HG02885 (cell line): ENCODE measurements at regions not wholly inside any gene's neighbourhood (a gene's known extent, or its start where the extent isn't known, plus 50 kb on each side); places are given as distances from the start of the nearest gene placed in this dataset.
"Not testable (repeated sequence)": the region's sequence is repeated elsewhere in the genome, so short reads cannot be mapped to it uniquely, and the experiment has no call there.

Source experiments
- ATAC-seq: cut with Tn5 transposase; IDR thresholded peaks from one replicate; pipeline ENCODE4 v1.9.1; 2021; ENCODE audit warnings: mild to moderate bottlenecking; ENCODE audit not compliant: unreplicated experiment, poor library complexity

DNA sequence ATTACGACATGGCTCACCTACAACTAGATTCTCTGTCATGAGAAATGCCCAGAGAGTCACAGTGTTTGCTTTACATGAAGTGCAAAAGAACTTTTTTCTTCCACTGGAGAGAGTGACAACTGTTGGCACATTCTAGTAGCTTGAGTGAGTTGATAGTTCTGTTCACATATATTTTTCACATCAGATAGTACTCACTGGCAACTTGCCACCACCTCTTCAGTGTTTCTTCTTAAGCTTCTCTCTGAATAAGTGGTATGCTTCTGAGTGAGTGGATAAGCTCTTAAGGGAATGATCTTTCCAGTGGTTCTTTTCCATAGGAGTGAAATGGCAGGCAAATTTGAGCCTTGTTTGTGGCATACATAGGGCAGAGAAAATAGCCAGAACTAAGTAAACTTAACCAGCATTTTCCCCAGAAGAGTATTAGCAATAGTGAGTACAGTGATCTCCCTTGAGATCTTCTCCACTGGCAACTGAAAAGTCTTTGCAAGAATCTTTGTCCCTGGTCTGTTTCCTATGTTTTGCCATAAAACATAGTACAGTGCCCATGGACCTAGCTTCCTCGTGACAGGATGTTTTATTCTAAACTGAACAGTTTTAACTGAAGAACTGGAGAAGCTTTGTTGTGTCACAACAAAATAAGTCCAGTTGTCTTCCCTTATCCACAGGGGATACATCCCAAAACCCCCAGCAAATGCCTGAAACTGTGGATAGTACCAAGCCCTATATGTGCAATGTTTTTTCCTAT is 125.4 kb upstream of the CDK13 start:
- no peak for ATAC-seq

DNA sequence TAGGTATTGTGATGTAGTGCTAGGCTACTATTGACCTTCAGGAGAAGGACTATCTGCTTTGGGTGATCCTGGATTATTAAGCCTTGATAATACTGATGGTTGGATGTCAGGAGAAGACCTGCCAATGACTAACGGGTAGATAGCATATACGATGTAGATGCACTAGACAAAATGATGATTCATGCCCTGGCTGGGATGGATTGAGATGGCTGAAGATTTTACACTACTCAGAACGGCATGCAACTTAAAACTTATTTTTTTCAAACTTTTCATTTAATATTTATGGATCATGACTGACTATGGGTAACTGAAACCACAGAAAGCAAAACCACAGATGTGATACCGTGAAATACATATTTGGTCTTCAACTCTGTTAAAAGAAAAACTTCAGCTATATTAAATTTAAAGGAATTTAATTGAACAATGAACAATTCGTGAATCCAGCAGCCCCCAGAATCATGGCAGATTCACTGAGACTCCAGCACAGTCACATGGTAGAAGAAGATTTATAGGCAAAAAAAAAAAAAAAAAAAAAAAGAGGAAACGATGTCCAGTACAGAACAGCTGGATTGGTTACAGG is 124.6 kb upstream of the CDK13 start:
- no peak for ATAC-seq

DNA sequence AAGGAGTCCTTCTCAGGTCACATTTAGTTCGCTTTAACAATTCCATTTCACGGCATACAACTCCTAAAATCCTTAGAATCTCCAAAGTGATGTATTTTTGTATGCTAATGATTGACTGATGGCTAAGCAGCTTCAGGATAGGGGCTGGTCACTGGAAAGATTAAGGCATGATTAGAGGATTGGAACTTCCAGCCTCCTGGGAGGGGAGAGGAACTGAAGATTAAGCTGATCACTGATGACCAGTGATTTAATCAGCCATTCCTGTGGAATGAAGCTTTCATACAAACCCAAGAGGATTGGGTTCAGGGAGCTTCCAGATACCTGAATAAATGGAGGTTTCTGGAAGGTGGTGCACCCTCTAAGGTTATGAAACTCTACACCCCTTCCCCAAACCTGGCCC is 123.9 kb upstream of the CDK13 start:
- no peak for ATAC-seq

DNA sequence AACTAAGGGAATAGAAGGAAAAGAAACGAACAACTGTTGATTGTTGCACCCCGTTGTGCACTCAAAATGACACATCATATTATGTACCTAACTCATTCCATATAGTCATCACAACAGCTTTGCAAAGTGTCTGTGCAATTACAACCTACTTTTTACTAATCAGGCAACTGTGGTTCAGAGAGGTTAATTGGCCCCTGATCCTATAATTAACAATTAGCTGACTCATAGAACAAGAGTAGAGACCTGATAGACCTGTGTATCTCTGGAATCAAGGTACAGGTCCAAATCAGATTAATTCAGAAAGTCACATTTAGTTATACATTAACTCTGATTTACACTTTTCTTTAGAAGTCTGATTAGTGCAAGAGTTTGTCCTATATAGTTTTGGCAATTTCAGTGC is 122.5 kb upstream of the CDK13 start:
- ATAC-seq = no peak

DNA sequence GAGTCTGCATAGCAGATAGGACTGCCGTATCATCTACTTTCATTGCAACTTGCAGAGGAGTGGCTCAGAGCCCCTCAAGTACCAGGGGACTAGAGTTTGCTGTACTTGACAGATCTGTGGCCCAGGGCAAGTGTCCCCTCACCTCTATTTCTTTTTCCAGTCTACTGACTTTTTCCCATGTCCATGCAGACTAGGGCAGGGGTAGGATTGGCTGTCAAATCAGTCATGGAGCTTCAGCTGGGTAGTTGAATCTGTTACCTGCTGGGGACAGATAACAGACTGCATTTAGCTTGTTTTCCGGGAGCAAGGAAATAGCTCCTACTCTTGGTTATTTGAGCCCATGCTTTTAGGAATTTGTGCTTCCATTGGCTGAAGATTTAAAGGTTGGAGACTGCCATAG is 121.0 kb upstream of the CDK13 start:
- ATAC-seq = no peak

DNA sequence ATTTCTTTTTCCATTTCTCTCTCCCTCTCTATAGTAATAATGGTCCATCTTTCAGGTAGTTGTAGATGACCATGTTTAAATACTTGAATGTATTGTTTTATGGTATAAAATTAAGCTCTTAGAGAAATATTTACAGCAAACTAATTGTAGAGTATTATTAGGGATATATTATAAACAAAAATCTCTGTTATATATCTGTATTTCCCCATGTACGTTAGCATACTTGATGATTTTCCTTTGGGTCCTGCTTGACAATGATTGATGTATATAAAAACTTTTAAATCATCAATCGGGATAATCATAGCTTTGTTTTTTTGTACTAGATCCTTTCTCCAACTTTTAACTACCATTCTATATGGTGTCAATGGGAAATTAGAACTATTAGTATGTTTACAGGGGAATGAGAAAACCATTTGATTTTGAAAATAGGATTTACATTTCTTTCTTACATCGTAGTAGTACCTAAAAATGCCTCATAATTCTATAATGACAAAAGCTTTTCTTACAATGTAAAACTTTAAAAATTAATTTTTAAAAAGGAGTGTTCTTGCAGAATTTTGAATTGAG is 117.5 kb upstream of the CDK13 start:
- ATAC-seq = no peak

DNA sequence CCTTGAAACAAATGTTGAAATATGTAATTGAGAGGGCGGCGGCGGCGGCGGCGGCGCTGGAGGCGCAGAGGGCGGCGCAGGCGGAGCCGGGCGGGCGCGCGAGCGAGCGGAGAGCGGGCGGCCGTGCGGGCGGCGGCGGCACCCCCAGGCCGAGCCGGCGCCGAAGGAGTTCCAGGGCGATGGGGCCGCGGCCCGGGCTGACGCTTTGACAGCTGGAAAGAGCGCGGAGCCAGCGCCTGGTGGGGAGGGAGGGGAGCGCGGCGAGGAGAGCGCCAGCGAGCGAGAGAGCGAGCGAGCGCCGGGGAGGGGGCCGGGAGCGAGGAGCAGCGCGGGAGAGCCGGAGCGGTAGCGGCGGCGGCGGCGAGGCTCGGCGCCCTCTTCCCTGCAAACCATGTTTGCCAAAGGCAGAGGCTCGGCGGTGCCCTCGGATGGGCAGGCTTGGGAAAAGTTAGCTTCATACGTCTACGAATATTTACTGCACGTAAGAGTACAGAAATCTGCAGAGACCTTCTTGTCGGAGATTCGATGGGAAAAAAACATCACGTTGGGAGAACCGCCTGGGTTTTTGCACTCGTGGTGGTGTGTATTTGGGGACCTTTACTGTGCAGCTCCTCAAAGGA is 116.8 kb upstream of the CDK13 start:
- peak; percentile 77 for ATAC-seq

DNA sequence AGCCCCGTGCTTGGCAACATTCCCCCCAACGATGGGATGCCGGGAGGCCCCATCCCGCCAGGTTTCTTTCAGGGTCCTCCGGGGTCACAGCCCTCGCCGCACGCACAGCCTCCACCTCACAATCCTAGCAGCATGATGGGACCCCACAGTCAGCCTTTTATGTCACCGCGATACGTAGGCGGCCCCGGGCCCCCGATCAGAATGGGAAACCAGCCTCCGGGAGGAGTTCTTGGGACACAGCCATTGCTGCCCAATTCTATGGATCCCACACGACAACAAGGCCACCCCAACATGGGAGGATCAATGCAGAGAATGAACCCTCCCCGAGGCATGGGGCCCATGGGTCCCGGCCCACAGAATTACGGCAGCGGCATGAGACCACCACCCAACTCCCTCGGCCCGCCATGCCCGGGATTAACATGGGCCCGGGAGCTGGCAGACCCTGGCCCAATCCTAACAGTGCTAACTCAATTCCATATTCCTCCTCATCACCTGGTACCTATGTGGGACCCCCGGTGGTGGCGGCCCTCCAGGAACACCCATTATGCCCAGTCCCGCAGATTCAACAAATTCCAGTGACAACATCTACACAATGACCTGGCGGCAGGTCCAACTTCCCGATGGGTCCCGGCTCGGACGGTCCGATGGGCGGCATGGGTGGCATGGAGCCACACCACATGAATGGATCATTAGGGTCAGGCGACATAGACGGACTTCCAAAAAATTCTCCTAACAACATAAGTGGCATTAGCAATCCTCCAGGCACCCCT is 116.0 kb upstream of the CDK13 start:
- not testable (repeated sequence) for ATAC-seq

DNA sequence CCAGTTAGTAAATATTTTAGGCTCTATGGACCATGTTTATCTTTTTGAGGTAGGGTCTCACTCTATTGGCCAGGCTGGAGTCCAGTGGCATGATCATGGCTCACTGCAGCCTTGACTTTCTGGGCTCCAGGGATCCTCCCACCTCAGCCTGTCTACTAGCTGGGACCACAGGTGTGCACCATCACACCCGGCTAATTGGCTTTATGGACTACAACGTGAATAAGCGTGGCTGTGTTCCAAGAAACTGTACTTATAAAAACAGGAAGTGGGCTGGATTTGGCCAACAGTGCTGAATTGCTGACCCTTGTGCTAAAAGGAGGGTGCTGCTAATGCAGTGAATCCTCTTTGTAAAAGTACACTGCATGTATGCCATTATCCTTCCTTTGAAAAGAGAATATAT is 111.7 kb upstream of the CDK13 start:
- no peak for ATAC-seq

DNA sequence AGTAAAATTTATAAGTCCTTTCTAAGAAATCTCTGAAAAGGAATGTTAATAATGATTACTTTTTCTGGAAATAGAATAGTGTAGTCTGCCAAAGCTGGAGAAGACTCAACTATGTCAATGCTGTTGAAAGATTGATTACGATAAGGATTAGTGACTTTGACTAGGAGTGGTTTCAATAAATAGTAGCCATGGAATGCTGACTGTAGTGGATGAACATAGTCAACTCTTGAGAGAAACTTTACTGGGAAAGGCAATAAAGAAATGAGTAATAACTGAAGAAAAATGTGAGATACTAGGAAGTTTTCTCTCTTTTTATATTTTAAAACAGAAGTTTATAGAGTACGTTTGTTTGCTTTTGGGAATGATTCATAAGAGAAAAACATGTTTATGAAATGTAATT is 105.0 kb upstream of the CDK13 start:
- ATAC-seq = no peak

DNA sequence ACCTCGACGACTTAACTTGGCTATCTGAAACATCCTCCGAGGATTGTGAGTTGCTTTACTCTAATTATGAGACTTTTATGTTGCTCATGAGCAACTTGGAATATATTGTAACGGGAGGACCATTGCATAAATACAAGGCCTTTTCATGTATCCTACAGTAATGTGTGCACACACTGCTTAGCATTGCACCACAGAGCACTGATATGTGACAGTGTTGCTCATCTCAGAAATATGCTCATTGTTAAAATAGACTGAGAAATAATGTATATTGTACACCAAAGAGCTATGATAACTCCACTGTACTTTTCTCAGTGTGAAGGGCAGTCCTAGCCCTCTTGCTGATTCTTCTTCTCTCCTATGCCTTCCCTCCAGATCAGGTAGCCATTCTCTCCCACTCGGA is 102.8 kb upstream of the CDK13 start:
- ATAC-seq = no peak

DNA sequence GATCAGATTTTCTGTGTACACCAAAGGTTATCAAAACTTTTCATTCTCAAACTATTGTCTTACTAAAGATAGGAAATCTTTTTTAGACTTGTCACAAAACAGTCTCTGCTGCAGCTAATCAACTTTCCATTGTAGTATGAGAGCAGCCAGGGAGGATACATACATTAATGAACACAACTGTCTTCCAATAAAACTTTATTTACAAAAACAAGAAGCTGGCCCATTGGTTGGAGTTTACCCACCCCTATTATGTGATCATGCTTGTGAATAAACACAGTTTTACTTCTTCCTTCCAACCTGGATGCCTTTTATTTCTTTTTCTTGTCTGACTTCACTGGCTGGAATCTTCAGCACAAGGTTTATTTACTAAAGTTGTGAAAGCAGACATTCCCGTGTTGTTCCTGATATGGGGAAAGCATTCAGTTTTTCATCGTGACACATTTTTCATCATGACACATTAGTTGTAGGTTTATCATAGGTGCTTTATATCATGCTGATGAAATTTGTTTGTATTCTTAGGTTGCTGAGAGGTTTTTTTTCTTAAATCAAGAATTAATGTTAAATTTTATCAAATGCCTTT is 98.5 kb upstream of the CDK13 start:
- no peak for ATAC-seq

DNA sequence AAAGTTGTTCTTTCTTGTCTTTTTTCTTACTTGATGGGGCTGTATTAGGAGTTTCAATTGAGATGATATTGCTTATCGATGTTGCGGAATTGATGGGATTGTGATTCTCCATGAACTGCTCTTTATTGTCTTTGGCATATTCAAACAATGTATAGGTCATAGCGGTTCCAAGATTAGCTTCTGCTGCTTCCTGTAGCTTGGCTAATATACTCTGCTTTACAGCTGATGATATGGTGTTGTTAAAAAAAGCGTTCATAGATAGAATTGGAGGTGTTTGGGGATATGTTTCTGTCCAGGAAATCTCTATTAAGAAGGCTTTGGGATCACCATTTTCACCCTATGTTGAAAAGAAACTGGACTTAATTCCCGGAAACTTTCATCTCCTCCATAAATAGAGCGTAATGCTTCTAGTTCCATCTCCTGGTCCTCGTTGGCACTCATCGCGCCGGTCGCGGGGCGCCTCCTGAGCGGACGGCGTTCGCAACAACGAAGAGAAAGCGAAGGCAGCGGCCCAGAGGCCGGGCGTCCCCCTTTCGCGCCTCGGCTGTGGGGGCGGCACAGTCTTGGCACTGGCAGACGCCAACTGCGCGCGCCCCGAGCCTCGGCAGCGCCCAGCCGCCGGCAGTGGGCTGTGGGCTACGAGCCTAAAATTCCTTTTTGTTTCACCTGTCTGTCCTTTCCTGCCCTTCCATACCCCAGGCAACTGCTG is 95.3 kb upstream of the CDK13 start:
- ATAC-seq = peak; percentile 94

DNA sequence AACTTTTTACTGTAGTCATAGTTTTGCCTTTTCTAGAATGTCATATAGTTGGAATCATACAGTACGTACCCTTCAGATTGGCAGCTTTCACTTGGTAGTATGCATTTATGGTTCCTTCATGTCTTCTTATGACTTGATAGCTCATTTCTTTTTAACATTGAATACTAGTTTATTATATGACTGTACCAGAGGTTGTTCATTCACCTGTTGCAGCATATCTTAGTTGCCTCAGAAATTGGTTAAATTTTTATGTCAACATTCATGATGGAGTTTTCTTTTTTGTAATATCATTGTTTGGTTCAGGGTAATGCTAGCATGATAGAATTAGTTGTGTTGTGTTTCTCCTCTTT is 94.8 kb upstream of the CDK13 start:
- no peak for ATAC-seq

DNA sequence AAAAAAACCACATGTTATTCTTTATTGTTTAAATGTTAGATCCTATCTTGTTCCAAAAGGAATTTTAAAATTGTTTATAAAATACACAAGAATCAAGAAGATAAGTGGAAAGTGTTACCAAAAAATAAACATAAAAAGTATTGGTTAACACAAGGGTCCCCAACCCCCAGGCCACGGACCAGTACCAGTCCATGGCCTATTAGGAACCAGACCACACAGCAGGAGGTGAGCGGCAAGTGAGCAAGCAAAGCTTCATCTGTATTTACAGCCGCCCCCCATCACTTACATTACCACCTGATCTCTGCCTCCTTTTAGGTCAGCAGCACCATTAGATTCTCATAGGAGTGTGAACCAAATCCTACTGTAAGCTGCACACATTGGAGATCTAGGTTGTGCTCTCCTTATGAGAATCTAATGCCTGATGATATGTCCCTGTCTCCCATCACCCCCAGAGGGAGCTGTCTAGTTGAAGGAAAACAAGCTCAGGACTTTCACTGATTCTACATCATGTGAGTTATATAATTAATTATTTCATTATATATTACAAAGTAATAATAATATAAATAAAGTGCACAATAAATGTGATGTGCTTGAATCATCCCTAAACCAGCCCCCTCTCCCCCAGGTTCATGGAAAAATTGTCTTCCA is 86.3 kb upstream of the CDK13 start:
- ATAC-seq = not testable (repeated sequence)

DNA sequence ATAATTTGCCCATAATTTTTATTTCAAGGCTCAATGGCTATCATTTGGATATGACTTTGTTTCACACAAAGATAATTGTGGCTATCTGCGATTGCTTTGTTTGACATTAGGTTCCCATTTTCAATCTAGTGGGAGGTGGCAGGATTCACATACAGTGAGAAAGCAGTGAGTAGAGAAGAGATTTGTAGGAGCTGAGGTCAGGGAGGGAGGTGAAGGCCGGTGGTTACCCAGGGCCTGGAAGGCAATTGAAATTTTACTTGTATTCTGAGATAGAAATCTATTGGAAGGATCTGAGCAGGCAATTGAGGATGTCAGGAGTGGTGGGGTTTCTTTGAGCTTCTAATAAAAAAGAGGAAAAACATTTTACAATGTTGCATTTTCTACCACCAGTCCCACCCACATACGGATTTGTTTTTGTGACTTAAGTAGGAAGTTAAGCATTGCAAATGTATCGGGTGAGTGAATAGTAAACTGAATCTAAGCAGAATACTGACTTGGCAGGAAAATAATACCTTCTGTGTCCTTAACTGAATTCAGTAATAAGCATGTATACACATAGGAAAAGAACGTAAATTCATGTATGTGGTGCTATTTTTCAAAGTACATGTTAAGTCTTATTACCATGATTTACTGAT is 80.1 kb upstream of the CDK13 start:
- not testable (repeated sequence) for ATAC-seq

DNA sequence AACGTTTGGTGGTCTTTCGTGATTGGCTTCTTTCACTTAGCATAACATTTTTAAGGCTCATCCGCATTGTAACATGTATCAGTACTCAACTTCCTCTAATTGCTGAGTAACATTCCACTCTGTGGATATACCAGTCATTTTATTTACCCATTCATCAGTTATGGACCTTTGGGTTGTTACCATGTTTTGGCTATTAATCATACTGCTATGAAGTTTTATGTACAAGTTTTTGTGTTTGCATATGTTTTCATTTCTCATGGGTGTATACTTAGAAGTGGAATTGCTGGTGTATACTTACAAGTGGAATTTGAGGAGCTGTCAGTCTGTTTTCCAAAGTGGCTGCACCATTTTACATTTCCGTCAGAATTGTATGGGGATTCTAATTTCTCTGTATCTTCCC is 78.4 kb upstream of the CDK13 start:
- ATAC-seq = not testable (repeated sequence)

DNA sequence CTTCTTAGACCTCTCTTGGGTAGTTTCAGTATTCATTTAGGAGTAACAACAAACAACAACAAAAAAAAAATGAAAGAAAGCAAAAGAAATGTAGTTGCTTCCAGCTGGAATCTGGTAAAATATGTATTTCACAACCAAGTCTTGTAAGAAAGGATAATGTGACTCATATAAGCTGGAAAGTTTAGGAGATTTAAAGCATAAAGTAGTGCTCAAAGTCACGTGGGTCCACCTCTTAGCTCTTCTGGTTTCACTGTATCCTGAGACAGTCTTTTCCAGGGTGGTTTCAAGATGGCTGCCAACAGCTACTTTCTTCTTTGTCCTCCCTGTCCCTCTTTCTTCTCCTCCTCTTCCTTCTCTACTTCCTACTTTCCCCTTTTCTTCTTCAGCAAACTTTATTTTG is 69.5 kb upstream of the CDK13 start:
- no peak for ATAC-seq
